ENCODE measurements at regions not wholly inside any gene's neighbourhood (a gene's known extent, or its start where the extent isn't known, plus 50 kb on each side); places are given as distances from the start of the nearest gene placed in this dataset.

DNA sequence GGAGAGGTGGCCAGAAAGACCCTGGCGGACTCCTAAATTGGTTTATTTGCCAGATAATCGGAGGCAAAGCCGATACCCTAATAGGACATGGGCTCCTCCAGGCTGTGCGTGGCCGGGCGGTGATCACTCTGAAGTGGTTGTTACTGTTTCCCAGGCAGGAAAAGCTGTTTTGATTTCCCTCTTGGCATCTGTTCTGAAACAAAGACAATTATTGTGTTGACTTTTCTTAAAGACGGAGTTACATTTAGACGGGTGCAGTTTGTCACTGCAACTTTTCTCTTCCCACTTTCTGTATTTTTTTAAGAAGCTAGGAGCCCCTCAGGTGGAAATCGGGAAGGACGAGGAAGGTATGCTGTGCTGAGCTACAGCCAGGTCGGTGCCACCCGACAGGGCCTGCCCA is 1288.4 kb downstream of the BRD1 start:
- TF ChIP-seq GATA2 (IDR thresholded peaks at IDR 0.05; ENCODE audit: low read depth, low read length) (no peak), GATA3 (IDR thresholded peaks at IDR 0.05; ENCODE audit: low read depth, low read length) (no peak)

DNA sequence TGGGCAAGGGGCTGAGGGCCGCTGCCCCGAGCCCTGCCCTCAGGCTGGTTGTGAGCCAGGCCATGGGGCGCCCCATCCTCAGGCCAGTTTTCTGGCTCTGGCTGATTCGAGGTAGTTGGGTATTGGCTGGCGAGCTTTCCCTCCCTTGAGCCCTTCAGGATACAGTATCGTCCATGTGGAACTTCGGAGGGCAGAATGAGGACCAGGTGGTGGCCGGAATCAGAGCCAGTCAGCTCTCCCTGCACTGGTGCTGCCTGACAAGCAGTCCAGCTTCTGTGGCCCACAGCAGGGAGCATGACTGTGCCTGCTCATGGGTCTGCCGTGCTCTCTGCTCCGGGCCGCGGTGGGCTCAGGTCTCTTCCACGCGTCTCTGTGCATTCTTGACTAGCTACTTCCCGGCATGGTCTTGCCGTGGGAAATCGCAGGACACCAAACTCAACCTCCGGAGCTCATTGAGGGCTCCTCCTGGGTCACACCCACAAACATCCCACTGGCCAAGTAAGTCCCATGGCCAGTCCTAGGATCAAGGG is 1289.3 kb downstream of the BRD1 start:
- no peak for TF ChIP-seq GATA2 (IDR thresholded peaks at IDR 0.05; ENCODE audit: low read depth, low read length)
- no peak for TF ChIP-seq GATA3 (IDR thresholded peaks at IDR 0.05; ENCODE audit: low read depth, low read length)

DNA sequence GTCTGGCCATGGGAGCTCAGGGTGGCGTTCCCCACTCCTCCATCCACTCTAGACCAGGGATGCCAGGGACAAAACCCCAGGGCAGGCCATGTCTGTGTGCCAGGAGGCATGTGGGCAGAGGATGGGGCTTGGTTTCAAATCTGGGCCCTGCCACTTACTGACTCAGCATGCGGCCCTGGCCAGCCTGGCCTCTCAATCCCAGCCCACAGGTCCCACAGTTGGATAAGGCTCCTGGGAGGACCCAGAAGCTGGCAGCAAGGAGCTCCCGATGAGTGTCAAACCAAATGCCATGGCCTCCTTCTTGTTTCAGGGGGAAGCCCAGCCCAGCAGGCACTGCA is 1290.4 kb downstream of the BRD1 start:
- TF ChIP-seq GATA3 (IDR thresholded peaks at IDR 0.05; ENCODE audit: low read depth, low read length) (no peak), GATA2 (IDR thresholded peaks at IDR 0.05; ENCODE audit: low read depth, low read length) (no peak)

GRCh38 chr22:48536541-48537342 is 1290.9 kb downstream of the BRD1 start:
- TF ChIP-seq GATA2 (IDR thresholded peaks at IDR 0.05; ENCODE audit: low read depth, low read length) (no peak), GATA3 (IDR thresholded peaks at IDR 0.05; ENCODE audit: low read depth, low read length) (no peak)

DNA sequence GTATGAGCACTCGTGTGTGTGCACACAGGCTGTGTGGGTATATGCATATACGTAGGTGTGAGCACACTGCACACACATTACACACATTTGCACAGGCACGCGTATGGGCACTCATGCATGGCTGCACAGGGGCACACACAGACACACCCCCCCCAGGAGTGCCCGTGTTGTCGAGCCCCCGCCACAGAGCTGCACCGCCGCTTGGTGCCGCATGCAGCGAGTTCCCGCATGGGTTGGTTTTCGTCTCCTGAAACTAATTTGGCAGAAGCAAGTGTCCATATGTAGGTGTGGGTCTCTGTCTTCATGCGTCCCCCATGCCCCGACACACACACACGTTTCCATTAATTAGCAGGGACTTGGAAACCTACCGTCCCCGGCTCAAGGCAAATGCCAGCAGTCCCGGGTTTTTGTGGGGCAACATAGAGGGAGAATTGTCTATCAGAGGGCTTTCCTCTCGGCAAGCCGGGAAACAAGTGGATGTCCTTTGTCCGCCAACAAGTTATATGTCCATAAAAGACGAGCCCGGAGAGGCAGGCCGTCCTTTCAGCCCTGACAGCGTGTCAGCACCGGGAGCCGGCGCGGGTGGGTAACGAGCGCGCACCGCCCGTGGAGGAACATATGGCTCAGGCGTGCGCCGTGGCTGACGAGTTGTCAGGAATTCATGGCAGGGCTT is 1291.7 kb downstream of the BRD1 start:
- no peak for TF ChIP-seq GATA2 (IDR thresholded peaks at IDR 0.05; ENCODE audit: low read depth, low read length)
- no peak for TF ChIP-seq GATA3 (IDR thresholded peaks at IDR 0.05; ENCODE audit: low read depth, low read length)

DNA sequence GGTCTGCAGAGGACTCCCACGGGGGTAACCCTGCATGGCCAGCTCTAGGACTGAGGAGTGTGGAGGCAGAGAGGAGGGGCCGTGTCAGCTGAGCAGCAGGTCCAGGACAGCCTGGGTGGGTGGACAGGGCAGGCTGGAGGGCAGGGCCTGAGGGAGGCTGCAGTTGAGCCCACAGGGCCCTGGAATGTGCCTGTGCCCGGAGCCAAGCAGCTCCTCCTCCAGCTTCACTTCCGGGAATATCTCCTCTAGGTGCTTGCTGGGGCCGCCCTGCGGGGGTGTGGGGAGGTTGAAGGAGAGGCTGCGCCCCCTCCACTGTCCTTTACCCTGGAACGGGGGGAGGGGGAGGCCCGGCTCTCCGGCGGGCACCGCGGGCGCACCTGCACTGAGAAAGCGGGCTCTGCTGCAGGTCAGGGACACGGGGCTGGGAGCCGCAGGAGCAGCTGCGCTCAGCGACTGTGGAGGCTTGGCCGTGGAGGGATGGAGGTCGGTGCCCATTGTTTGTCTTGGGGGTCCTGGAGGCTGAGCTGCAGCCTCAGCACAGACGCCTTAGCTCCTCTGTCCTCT is 1293.2 kb downstream of the BRD1 start:
- TF ChIP-seq GATA2 (IDR thresholded peaks at IDR 0.05; ENCODE audit: low read depth, low read length) (no peak), GATA3 (IDR thresholded peaks at IDR 0.05; ENCODE audit: low read depth, low read length) (no peak)

- TF ChIP-seq GATA3 (IDR thresholded peaks at IDR 0.05; ENCODE audit: low read depth, low read length) = no peak
- no peak for TF ChIP-seq GATA2 (IDR thresholded peaks at IDR 0.05; ENCODE audit: low read depth, low read length)
Measured at GRCh38 chr22:48532986-48533385, 1294.7 kb downstream of the BRD1 start.

DNA sequence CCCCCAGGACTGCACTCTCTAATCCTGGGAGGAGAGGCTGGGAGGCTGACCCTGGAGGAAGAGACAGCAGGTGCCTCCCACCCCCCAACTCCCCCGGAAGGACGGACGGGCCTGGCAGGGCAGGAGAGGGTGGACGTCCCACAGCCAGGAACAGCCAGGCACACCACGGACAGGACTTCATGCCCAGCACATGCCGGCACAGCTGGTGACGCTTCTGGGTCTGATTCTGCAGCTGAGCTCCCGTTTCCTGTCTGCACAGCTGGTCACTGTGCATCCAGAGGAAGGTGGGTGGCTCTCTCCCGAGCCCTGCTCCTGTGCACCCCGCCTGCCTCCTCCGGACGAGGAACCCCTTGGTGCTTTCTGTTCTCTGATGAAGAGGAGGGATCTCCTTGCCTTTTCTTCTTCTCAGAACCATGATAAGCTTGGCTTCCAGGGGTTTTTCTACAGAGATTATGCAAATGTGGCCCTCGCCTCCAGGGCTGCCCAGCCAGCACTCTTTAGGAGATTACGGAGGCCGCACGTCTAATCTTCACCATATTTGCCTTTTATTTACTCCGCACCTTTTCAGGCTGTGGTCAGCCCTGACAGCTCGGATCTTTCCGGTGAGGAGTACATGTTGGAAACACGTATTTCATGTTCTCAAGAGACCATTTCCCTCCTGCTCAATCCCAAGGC is 1295.8 kb downstream of the BRD1 start:
- TF ChIP-seq GATA2 (IDR thresholded peaks at IDR 0.05; ENCODE audit: low read depth, low read length) = no peak
- no peak for TF ChIP-seq GATA3 (IDR thresholded peaks at IDR 0.05; ENCODE audit: low read depth, low read length)

DNA sequence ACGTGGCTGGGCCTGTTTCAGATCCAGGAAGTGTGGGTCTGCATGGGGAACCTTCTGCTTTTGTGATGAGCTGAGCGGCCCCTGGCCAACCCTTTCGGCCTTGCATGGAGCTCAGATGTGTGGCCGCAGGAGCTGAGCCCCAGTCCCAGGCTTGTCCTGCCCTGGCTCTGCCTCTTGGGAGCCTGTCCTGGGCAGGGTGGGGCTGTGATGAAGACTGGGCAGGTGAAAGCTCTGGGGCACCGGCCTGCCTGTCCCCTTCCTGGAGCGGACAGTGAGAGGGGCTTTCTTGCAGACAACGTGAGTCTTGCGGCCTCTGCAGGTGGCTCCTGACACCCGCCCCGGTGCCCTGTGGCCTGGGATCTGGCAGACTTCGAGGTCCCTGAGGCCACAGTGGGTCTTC is 1296.6 kb downstream of the BRD1 start:
- no peak for TF ChIP-seq GATA3 (IDR thresholded peaks at IDR 0.05; ENCODE audit: low read depth, low read length)

GRCh38 chr22:48530666-48531065 is 1297.0 kb downstream of the BRD1 start:
- TF ChIP-seq GATA2 (IDR thresholded peaks at IDR 0.05; ENCODE audit: low read depth, low read length) (no peak), GATA3 (IDR thresholded peaks at IDR 0.05; ENCODE audit: low read depth, low read length) (no peak)

DNA sequence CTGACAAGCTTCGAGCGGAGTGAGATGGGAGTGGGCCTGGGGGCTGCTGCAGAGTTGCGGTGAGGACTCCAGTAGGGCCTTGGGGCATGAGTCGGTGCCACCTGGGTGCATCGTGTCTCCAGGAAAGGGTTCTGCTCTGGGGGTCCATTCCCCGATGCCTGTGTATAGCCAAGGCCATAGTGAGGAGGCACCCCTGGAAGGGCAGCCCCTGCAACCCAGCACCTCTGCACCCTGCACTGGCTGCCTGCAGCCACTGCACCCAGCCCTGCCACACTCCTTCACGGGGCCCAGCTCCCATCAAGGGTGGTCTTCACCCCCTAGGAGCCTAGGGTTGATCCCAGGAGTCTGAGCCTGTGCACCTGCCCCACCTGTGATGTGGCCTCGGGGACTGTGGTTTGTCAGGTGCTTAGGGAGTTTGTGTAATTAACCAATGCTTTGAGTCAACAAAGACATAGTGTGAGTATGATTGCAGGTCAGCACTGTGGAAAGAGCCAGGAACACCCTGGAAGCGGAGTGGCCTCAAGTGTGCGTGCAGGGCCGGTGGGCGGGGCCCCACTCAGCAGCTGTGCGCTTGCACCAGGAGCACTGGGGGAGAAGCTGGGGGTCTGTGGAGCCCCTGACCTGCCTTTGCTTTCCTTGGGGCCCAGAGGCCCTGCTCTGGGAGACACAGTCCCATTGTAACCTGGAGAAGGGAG is 1299.3 kb downstream of the BRD1 start:
- TF ChIP-seq GATA3 (IDR thresholded peaks at IDR 0.05; ENCODE audit: low read depth, low read length) = no peak
- TF ChIP-seq GATA2 (IDR thresholded peaks at IDR 0.05; ENCODE audit: low read depth, low read length) = no peak

DNA sequence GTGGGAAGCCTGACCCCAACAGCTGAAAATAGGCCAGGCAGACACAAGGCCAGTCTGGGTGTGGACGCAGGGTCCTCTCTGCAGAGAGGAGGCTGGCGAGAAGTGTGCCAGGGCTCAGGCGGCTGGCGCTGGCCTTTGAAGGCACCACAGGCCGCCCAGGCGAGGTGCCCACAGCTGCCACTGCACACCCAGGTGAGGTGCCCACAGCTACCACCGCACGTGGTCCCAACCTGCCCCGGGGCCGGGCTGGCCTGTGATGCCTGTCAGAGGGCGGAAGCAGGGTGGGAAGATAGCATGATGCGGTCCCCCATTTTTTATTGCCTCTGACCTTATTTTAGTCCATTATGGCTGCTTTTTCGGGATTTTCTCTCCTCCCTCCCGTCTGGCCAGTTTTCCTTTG is 1303.9 kb downstream of the BRD1 start:
- no peak for TF ChIP-seq GATA2 (IDR thresholded peaks at IDR 0.05; ENCODE audit: low read depth, low read length)
- TF ChIP-seq GATA3 (IDR thresholded peaks at IDR 0.05; ENCODE audit: low read depth, low read length) = no peak

- TF ChIP-seq GATA3 (IDR thresholded peaks at IDR 0.05; ENCODE audit: low read depth, low read length) (no peak), GATA2 (IDR thresholded peaks at IDR 0.05; ENCODE audit: low read depth, low read length) (no peak)
Measured at GRCh38 chr22:48523091-48523490, 1304.6 kb downstream of the BRD1 start.

DNA sequence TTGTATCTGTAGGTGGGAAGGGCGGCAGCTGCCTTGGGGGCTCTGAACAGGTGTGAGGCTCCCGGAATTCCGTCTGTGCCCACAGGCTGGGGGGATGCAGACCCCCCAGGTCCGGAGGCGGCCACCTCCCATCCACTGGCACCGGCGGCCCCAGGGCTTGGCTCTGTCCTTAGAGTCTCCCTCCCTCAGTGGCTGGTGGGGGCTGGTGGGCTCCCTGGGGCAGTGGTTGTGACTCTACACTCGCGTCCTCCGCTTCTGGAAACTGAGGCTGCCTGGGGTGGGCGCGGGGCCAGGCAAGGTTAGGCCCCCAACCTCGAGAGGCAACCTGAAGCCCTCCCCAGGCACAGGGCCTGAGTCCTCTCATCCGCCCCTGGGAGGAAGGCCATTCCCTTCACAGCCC is 1305.4 kb downstream of the BRD1 start:
- TF ChIP-seq GATA3 (IDR thresholded peaks at IDR 0.05; ENCODE audit: low read depth, low read length) = no peak
- TF ChIP-seq GATA2 (IDR thresholded peaks at IDR 0.05; ENCODE audit: low read depth, low read length) = no peak
